ENCODE measurements at regions not wholly inside any gene's neighbourhood (a gene's known extent, or its start where the extent isn't known, plus 50 kb on each side); places are given as distances from the start of the nearest gene placed in this dataset.

- Histone ChIP-seq H3K4me1 (replicated peaks; ENCODE audit: insufficient read depth) (no peaks in the 10 kb centered on the region), H3K4me3 (no peak overlapping the region), H4K20me1 (ENCODE audit: insufficient read depth) (no peaks in the 10 kb centered on the region), H3F3A (ENCODE audit: insufficient read depth, low read depth) (no peaks in the 10 kb centered on the region), H3K9me2 (ENCODE audit: insufficient read depth) (no peaks in the 10 kb centered on the region), H3K27me3 (ENCODE audit: insufficient read depth, low read depth) (peaks cover 66% of the 10 kb centered on the region), H2AFZ (no peak overlapping the region), H3K36me3 (ENCODE audit: low read depth) (no peaks in the 10 kb centered on the region), H3K27ac (no peak overlapping the region), H3K9me3 (ENCODE audit: insufficient read depth, low read depth) (no peaks in the 10 kb centered on the region), H3K4me2 (no peak overlapping the region), H3K79me2 (ENCODE audit: low read depth) (no peaks in the 10 kb centered on the region)
- ChIA-PET CTCF (no interaction called here), POLR2A (ENCODE audit: unreplicated experiment) (no interaction called here)
- no peak for DNase-seq
- intact Hi-C loops (cut with micrococcal nuclease; ENCODE audit: unreplicated experiment): no loop called here
- BruUV-seq (replicated peaks): no TSS peak
- TF ChIP-seq CTCF (conservative IDR thresholded peaks at IDR 0.05): no peak
- TF ChIP-seq EZH2 (IDR thresholded peaks at IDR 0.05; ENCODE audit: low read depth): no peak
Observed at GRCh38 chr3:124422805-124423204, 307.4 kb upstream of the UMPS start.

GRCh38 chr3:124424396-124424795 lies 305.9 kb upstream of the UMPS start:
- H3K36me3 ChIP-seq (ENCODE audit: low read depth): no peaks in the 10 kb centered on the region
- ChIA-PET CTCF (no interaction called here), POLR2A (ENCODE audit: unreplicated experiment) (no interaction called here)
- no peak overlapping the region for H3K4me2 ChIP-seq
- intact Hi-C loops (cut with micrococcal nuclease; ENCODE audit: unreplicated experiment): no loop called here
- DNase-seq: no peak
- no peaks in the 10 kb centered on the region for H3K4me1 ChIP-seq (replicated peaks; ENCODE audit: insufficient read depth)
- H3K9me3 ChIP-seq (ENCODE audit: insufficient read depth, low read depth): 0 out of 2 replicates have a peak, but pooled peaks cover 4% of the 10 kb centered on the region
- BruUV-seq (replicated peaks): no TSS peak
- no peaks in the 10 kb centered on the region for H3F3A ChIP-seq (ENCODE audit: insufficient read depth, low read depth)
- H2AFZ ChIP-seq: no peak overlapping the region
- H3K9me2 ChIP-seq (ENCODE audit: insufficient read depth): no peaks in the 10 kb centered on the region
- no peak overlapping the region for H3K27ac ChIP-seq
- peaks cover 52% of the 10 kb centered on the region for H3K27me3 ChIP-seq (ENCODE audit: insufficient read depth, low read depth)
- H4K20me1 ChIP-seq (ENCODE audit: insufficient read depth): no peaks in the 10 kb centered on the region
- no peaks in the 10 kb centered on the region for H3K79me2 ChIP-seq (ENCODE audit: low read depth)
- TF ChIP-seq EZH2 (IDR thresholded peaks at IDR 0.05; ENCODE audit: low read depth) (no peak), CTCF (conservative IDR thresholded peaks at IDR 0.05) (no peak)
- H3K4me3 ChIP-seq: no peak overlapping the region

GRCh38 chr3:124425972-124426371 lies 304.3 kb upstream of the UMPS start:
- no peaks in the 10 kb centered on the region for H3K36me3 ChIP-seq (ENCODE audit: low read depth)
- intact Hi-C loops (cut with micrococcal nuclease; ENCODE audit: unreplicated experiment): no loop called here
- no peak overlapping the region for H3K27ac ChIP-seq
- peaks cover 37% of the 10 kb centered on the region for H3K27me3 ChIP-seq (ENCODE audit: insufficient read depth, low read depth)
- H3K4me3 ChIP-seq: no peak overlapping the region
- no peaks in the 10 kb centered on the region for H3K79me2 ChIP-seq (ENCODE audit: low read depth)
- no peak for TF ChIP-seq CTCF (conservative IDR thresholded peaks at IDR 0.05)
- no peaks in the 10 kb centered on the region; the same call in 1 of the 2 replicates for H3K9me2 ChIP-seq (ENCODE audit: insufficient read depth)
- H3F3A ChIP-seq (ENCODE audit: insufficient read depth, low read depth): no peaks in the 10 kb centered on the region
- no peak for DNase-seq
- BruUV-seq (replicated peaks): no TSS peak
- ChIA-PET CTCF (no interaction called here), POLR2A (ENCODE audit: unreplicated experiment) (no interaction called here)
- H3K4me2 ChIP-seq: no peak overlapping the region
- no peaks in the 10 kb centered on the region for H3K4me1 ChIP-seq (replicated peaks; ENCODE audit: insufficient read depth)
- 0 out of 2 replicates have a peak, but pooled peaks cover 4% of the 10 kb centered on the region for H3K9me3 ChIP-seq (ENCODE audit: insufficient read depth, low read depth)
- no peaks in the 10 kb centered on the region for H4K20me1 ChIP-seq (ENCODE audit: insufficient read depth)
- H2AFZ ChIP-seq: no peak overlapping the region
